ENCODE measurements at regions not wholly inside any gene's neighbourhood (a gene's known extent, or its start where the extent isn't known, plus 50 kb on each side); places are given as distances from the start of the nearest gene placed in this dataset.
"Not testable (repeated sequence)": the region's sequence is repeated elsewhere in the genome, so short reads cannot be mapped to it uniquely, and the experiment has no call there.

DNA sequence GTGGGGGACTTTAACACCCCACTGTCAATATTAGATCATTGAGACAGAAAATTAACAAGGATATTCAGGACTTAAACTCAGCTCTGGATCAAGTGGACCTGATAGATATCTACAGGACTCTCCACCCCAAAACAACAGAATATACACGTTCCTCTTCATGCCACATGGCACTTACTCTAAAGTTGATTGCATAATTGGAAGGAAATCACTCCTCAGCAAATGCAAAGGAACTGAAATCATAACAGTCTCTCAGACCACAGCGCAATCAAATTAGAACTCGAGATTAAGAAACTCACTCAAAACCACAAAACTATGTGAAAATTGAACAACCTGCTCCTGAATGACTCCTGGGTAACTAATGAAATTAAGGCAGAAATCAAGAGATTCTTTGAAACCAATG is 61.2 kb upstream of the VCAN start:
- not testable (repeated sequence) for TF ChIP-seq CTCF (conservative IDR thresholded peaks at IDR 0.05; ENCODE audit: low read depth, low read length); EZH2 (IDR thresholded peaks at IDR 0.05; ENCODE audit: borderline replicate concordance, low read depth, low read length, poor library complexity, severe bottlenecking)
